ENCODE measurements at regions not wholly inside any gene's neighbourhood (a gene's known extent, or its start where the extent isn't known, plus 50 kb on each side); places are given as distances from the start of the nearest gene placed in this dataset.

- H3K27ac ChIP-seq (ENCODE audit: insufficient read depth, low read length) = no peak overlapping the region
- H4K91ac ChIP-seq (ENCODE audit: insufficient read depth, low read depth, low read length) = no peak overlapping the region
- intact Hi-C loops (cut with micrococcal nuclease) = no loop called here
- no peak overlapping the region for H2BK20ac ChIP-seq (ENCODE audit: low read depth, low read length)
- H2BK15ac ChIP-seq (ENCODE audit: low read depth, low read length) = no peak overlapping the region
- POLR2A ChIA-PET (ENCODE audit: unreplicated experiment) = no interaction called here
- no peak overlapping the region for H2AFZ ChIP-seq (replicated peaks; ENCODE audit: low read length, poor library complexity)
- BruUV-seq (replicated peaks) = no TSS peak
- no peak overlapping the region for H3K4ac ChIP-seq (ENCODE audit: low read depth, low read length)
- H2BK120ac ChIP-seq (ENCODE audit: low read depth, low read length) = no peak overlapping the region
- H2AK9ac ChIP-seq (replicated peaks; ENCODE audit: low read depth, low read length, poor library complexity) = no peak overlapping the region
- CTCF ChIA-PET = no interaction called here
- H3K9me3 ChIP-seq (ENCODE audit: control insufficient read depth, insufficient read depth, low read length) = no peaks in the 10 kb centered on the region
- H4K5ac ChIP-seq (ENCODE audit: low read depth, low read length) = no peak overlapping the region
- dilution Hi-C loops (cut with HindIII; ENCODE audit: low sequenced_read_pairs, unreplicated experiment) = no loop called here
- ATAC-seq (ENCODE audit: low read depth) = no peak
- H3K4me2 ChIP-seq (ENCODE audit: low read depth, low read length) = no peak overlapping the region
- H3K9me1 ChIP-seq (ENCODE audit: insufficient read depth, low read length) = no peaks in the 10 kb centered on the region
- H3K9ac ChIP-seq (ENCODE audit: low read depth, low read length) = no peak overlapping the region
- H4K8ac ChIP-seq (ENCODE audit: low read depth in 2 of 2, low read length in 2 of 2) = no peak overlapping the region
- no peak overlapping the region for H3K18ac ChIP-seq (ENCODE audit: low read depth, low read length)
- H3K79me1 ChIP-seq (ENCODE audit: low read depth in 1 of 2, low read length in 2 of 2) = no peaks in the 10 kb centered on the region
- no peak overlapping the region for H2AK5ac ChIP-seq (ENCODE audit: low read depth, low read length)
- no peaks in the 10 kb centered on the region for H3K4me1 ChIP-seq (ENCODE audit: control insufficient read depth, insufficient read depth, low read length)
- no peak overlapping the region for H3K56ac ChIP-seq (ENCODE audit: extremely low read depth, insufficient read depth, low read length)
- H3K27me3 ChIP-seq (ENCODE audit: control insufficient read depth, insufficient read depth, low read length) = no peaks in the 10 kb centered on the region
- in situ Hi-C loops (cut with MboI; ENCODE audit: low sequenced_read_pairs) = no loop called here
- no peak overlapping the region for H2BK5ac ChIP-seq (ENCODE audit: low read depth, low read length, poor library complexity, severe bottlenecking)
- H3K4me3 ChIP-seq (ENCODE audit: insufficient read depth, low read depth, low read length) = no peak overlapping the region
- DNase-seq = no peak
- no peak for TF ChIP-seq USF2 (IDR thresholded peaks at IDR 0.05; ENCODE audit: low read depth, low read length)
- no peak for TF ChIP-seq RCOR1 (IDR thresholded peaks at IDR 0.05; ENCODE audit: insufficient replicate concordance, low read length)
- no peak for TF ChIP-seq CEBPB (IDR thresholded peaks at IDR 0.05; ENCODE audit: low read depth, low read length)
- no peak for TF ChIP-seq SMC3 (IDR thresholded peaks at IDR 0.05; ENCODE audit: low read depth, low read length)
- no peak for TF ChIP-seq RFX5 (IDR thresholded peaks at IDR 0.05; ENCODE audit: low read depth, low read length)
- no peak for TF ChIP-seq RAD21 (IDR thresholded peaks at IDR 0.05; ENCODE audit: low read length)
- TF ChIP-seq, protein P1, sequence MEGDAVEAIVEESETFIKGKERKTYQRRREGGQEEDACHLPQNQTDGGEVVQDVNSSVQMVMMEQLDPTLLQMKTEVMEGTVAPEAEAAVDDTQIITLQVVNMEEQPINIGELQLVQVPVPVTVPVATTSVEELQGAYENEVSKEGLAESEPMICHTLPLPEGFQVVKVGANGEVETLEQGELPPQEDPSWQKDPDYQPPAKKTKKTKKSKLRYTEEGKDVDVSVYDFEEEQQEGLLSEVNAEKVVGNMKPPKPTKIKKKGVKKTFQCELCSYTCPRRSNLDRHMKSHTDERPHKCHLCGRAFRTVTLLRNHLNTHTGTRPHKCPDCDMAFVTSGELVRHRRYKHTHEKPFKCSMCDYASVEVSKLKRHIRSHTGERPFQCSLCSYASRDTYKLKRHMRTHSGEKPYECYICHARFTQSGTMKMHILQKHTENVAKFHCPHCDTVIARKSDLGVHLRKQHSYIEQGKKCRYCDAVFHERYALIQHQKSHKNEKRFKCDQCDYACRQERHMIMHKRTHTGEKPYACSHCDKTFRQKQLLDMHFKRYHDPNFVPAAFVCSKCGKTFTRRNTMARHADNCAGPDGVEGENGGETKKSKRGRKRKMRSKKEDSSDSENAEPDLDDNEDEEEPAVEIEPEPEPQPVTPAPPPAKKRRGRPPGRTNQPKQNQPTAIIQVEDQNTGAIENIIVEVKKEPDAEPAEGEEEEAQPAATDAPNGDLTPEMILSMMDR (conservative IDR thresholded peaks at IDR 0.05; ENCODE audit: low read depth, low read length) = no peak
- TF ChIP-seq, protein P2, sequence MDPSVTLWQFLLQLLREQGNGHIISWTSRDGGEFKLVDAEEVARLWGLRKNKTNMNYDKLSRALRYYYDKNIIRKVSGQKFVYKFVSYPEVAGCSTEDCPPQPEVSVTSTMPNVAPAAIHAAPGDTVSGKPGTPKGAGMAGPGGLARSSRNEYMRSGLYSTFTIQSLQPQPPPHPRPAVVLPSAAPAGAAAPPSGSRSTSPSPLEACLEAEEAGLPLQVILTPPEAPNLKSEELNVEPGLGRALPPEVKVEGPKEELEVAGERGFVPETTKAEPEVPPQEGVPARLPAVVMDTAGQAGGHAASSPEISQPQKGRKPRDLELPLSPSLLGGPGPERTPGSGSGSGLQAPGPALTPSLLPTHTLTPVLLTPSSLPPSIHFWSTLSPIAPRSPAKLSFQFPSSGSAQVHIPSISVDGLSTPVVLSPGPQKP (IDR thresholded peaks at IDR 0.05; ENCODE audit: borderline replicate concordance, low read depth, low read length) = no peak
- TF ChIP-seq NFE2L2 (IDR thresholded peaks at IDR 0.05; ENCODE audit: low read depth, low read length) = no peak
- no peak for TF ChIP-seq MXI1 (IDR thresholded peaks at IDR 0.05; ENCODE audit: borderline replicate concordance, low read depth, low read length)
- no peak for TF ChIP-seq CHD1 (IDR thresholded peaks at IDR 0.05; ENCODE audit: low read depth, low read length)
- TF ChIP-seq BHLHE40 (IDR thresholded peaks at IDR 0.05; ENCODE audit: low read depth, low read length) = no peak
- no peaks in the 10 kb centered on the region for H3K36me3 ChIP-seq (ENCODE audit: control insufficient read depth, insufficient read depth, low read length)
- no peak overlapping the region for H3K23ac ChIP-seq (ENCODE audit: low read depth, low read length)
- no peaks in the 10 kb centered on the region for H4K20me1 ChIP-seq (ENCODE audit: insufficient read depth, low read length)
- WGBS, 2 experiments (ENCODE audit: extremely low coverage in 2 of 2, insufficient read length in 1 of 2) = 29% methylated on average over 1 of the region's 2 CpGs; no CpG with 5 or more reads in 1 of the 2 experiments
- no peak overlapping the region for H3K14ac ChIP-seq (replicated peaks; ENCODE audit: low read depth, low read length)
These were observed 78.1 kb upstream of the PRLR start for GRCh38 chr5:35308421-35308820.

All from IMR-90 (cell line).